ENCODE measurements at regions not wholly inside any gene's neighbourhood (a gene's known extent, or its start where the extent isn't known, plus 50 kb on each side); places are given as distances from the start of the nearest gene placed in this dataset.
"Not testable (repeated sequence)": the region's sequence is repeated elsewhere in the genome, so short reads cannot be mapped to it uniquely, and the experiment has no call there.

DNA sequence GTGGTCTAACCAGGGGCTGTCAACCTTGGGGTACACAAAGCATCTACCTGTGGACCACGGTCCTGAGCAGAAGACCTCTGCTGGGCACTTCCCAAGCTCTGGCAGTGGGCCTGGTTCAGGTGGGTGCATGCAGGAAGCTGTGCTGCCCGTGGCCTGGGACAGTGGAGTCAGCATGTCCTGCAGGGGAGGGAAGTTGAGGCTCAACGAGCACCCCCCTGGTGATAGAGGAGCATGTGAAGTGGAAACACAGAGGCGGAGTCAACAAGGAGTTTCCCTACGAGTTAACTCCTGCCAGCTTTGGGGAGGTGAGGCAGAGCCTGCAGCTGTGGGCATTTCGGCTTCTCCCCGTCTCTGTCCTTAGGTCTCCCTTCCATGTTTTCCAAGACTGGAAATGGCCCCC, 67.5 kb upstream of the IRX2 start:
- H3K27ac ChIP-seq (ENCODE audit: insufficient read depth in 1 of 2, low read depth in 1 of 2, low read length in 2 of 2, poor library complexity in 1 of 2, severe bottlenecking in 2 of 2) = no peak overlapping the region
- POLR2A ChIA-PET = no interaction called here
- H3K36me3 ChIP-seq (ENCODE audit: control insufficient read depth in 4 of 4, insufficient read depth in 4 of 4, low read length in 3 of 4) = no peaks in the 10 kb centered on the region
- no peaks in the 10 kb centered on the region for H3K9me3 ChIP-seq (ENCODE audit: control extremely low read depth in 1 of 5, control insufficient read depth in 4 of 5, insufficient read depth in 2 of 5, low read depth in 1 of 5, low read length in 4 of 5)
- no peak for DNase-seq
- no peaks in the 10 kb centered on the region for H3K4me1 ChIP-seq (ENCODE audit: control extremely low read depth in 1 of 4, control insufficient read depth in 4 of 4, insufficient read depth in 4 of 4, low read length in 3 of 4)
- 82% methylated on average over 6 of the region's 7 CpGs for WGBS (ENCODE audit: insufficient coverage)
- CTCF ChIA-PET = no interaction called here
- no peaks in the 10 kb centered on the region for H3K27me3 ChIP-seq (replicated peaks in 2 of 5; ENCODE audit: control insufficient read depth in 4 of 5, insufficient read depth in 5 of 5, low read length in 4 of 5)
- H3K4me3 ChIP-seq (ENCODE audit: control insufficient read depth in 1 of 7, extremely low read depth in 1 of 7, insufficient read depth in 4 of 7, low read depth in 2 of 7, low read length in 6 of 7) = no peak overlapping the region

DNA sequence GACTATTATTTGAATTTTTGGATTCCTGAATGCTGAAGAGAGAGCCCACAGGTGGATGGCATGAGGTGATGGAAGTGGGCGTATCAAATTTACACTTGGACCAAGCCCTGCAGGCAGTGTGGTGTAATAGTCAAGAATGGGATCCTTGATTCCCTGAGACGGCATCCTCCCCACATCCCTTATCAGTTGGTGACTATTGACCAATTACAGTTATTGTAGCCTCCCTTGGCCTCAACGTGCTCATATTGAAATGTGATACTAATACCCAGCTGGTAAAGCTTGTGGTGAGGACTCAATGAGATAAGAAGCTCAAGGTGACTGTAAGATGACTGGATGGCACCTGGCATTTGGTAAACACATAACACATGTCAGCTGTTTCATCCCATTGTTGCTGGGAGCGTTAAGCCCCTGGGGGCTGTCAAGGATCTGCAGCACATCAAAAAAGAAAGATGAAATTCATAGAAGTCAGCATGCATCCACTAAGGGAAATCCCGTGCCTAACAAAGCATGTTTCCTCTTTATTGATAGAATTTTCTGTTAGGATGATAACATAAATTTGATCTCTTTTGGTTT, 65.6 kb upstream of the IRX2 start:
- H3K4me3 ChIP-seq (ENCODE audit: control insufficient read depth in 1 of 7, extremely low read depth in 1 of 7, insufficient read depth in 4 of 7, low read depth in 2 of 7, low read length in 6 of 7) = no peak overlapping the region
- 77% methylated on average over 3 of the region's 5 CpGs for WGBS (ENCODE audit: insufficient coverage)
- no peaks in the 10 kb centered on the region for H3K9me3 ChIP-seq (ENCODE audit: control extremely low read depth in 1 of 5, control insufficient read depth in 4 of 5, insufficient read depth in 2 of 5, low read depth in 1 of 5, low read length in 4 of 5)
- no peak overlapping the region for H3K27ac ChIP-seq (ENCODE audit: insufficient read depth in 1 of 2, low read depth in 1 of 2, low read length in 2 of 2, poor library complexity in 1 of 2, severe bottlenecking in 2 of 2)
- H3K27me3 ChIP-seq (replicated peaks in 2 of 5; ENCODE audit: control insufficient read depth in 4 of 5, insufficient read depth in 5 of 5, low read length in 4 of 5) = no peaks in the 10 kb centered on the region
- H3K4me1 ChIP-seq (ENCODE audit: control extremely low read depth in 1 of 4, control insufficient read depth in 4 of 4, insufficient read depth in 4 of 4, low read length in 3 of 4) = no peaks in the 10 kb centered on the region
- ChIA-PET POLR2A (no interaction called here), CTCF (no interaction called here)
- DNase-seq = no peak
- no peaks in the 10 kb centered on the region for H3K36me3 ChIP-seq (ENCODE audit: control insufficient read depth in 4 of 4, insufficient read depth in 4 of 4, low read length in 3 of 4)

DNA sequence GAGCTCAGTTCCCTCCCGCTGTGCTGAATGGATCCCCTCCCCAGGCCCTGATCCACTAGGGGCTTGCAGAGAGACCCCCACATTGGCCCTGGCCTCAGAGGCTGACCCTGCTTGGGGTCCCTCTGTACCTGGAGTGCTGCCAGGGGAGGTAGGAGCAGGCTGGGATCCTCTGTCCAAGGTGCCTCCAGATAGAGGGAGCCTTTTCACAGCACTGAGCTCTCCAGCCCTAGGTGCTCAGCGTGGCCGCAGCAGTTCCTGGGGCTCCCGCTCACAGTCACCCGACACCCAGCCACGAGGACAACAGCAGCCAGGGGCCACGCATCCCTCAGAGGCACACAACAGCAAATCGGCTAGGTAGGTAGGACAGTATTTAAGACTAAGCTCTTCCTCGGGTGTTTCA, 62.2 kb upstream of the IRX2 start:
- ChIA-PET CTCF (no interaction called here), POLR2A (no interaction called here)
- Histone ChIP-seq H3K9me3 (ENCODE audit: control extremely low read depth in 1 of 5, control insufficient read depth in 4 of 5, insufficient read depth in 2 of 5, low read depth in 1 of 5, low read length in 4 of 5) (no peaks in the 10 kb centered on the region), H3K27me3 (replicated peaks in 2 of 5; ENCODE audit: control insufficient read depth in 4 of 5, insufficient read depth in 5 of 5, low read length in 4 of 5) (no peaks in the 10 kb centered on the region), H3K4me1 (ENCODE audit: control extremely low read depth in 1 of 4, control insufficient read depth in 4 of 4, insufficient read depth in 4 of 4, low read length in 3 of 4) (no peaks in the 10 kb centered on the region), H3K36me3 (ENCODE audit: control insufficient read depth in 4 of 4, insufficient read depth in 4 of 4, low read length in 3 of 4) (no peaks in the 10 kb centered on the region), H3K27ac (ENCODE audit: insufficient read depth in 1 of 2, low read depth in 1 of 2, low read length in 2 of 2, poor library complexity in 1 of 2, severe bottlenecking in 2 of 2) (no peak overlapping the region), H3K4me3 (ENCODE audit: control insufficient read depth in 1 of 7, extremely low read depth in 1 of 7, insufficient read depth in 4 of 7, low read depth in 2 of 7, low read length in 6 of 7) (no peak overlapping the region)
- WGBS (ENCODE audit: insufficient coverage) = 86% methylated on average over 8 of the region's 9 CpGs
- DNase-seq = no peak

DNA sequence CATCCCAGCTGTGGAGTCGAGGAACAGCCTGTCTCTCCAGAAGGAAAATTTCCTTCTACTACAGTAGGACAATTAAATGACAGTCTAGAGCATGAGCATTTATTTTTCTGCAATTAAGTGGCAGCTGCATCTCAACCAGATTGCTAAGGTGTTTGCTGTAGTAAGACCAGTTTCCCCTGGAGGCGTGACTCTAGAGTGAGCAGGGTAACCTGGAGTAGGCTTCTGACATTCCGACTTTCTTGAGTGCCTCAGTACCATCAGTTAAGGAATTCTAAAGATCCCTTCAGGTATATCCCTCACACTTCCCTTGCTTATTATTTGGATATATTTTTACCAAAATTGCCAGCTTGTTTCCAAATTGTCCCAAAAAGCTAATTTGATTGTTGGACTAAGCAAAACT, 59.2 kb upstream of the IRX2 start:
- CTCF ChIA-PET = no interaction called here
- H3K27ac ChIP-seq (ENCODE audit: insufficient read depth in 1 of 2, low read depth in 1 of 2, low read length in 2 of 2, poor library complexity in 1 of 2, severe bottlenecking in 2 of 2) = no peak overlapping the region
- H3K36me3 ChIP-seq (ENCODE audit: control insufficient read depth in 4 of 4, insufficient read depth in 4 of 4, low read length in 3 of 4) = no peaks in the 10 kb centered on the region
- H3K4me3 ChIP-seq (ENCODE audit: control insufficient read depth in 1 of 7, extremely low read depth in 1 of 7, insufficient read depth in 4 of 7, low read depth in 2 of 7, low read length in 6 of 7) = no peak overlapping the region
- no peaks in the 10 kb centered on the region for H3K4me1 ChIP-seq (ENCODE audit: control extremely low read depth in 1 of 4, control insufficient read depth in 4 of 4, insufficient read depth in 4 of 4, low read length in 3 of 4)
- DNase-seq = no peak
- H3K27me3 ChIP-seq (replicated peaks in 2 of 5; ENCODE audit: control insufficient read depth in 4 of 5, insufficient read depth in 5 of 5, low read length in 4 of 5) = no peaks in the 10 kb centered on the region
- POLR2A ChIA-PET = no interaction called here
- H3K9me3 ChIP-seq (ENCODE audit: control extremely low read depth in 1 of 5, control insufficient read depth in 4 of 5, insufficient read depth in 2 of 5, low read depth in 1 of 5, low read length in 4 of 5) = no peaks in the 10 kb centered on the region
- 92% methylated on average over 2 of the region's 3 CpGs for WGBS (ENCODE audit: insufficient coverage)

DNA sequence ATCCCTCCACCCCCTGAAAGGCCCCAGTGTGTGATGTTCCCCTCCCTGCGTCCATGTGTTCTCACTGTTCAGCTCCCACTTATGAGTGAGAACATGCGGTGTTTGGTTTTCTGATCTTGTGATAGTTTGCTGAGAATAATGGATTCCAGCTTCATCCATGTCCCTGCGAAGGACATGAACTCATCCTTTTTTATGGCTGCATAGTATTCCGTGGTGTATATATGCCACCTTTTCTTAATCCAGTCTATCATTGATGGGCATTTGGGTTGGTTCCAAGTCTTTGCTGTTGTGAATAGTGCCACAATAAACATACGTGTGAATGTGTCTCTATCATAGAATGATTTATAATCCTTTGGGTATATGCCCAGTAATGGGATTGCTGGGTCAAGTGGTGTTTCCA, 55.8 kb upstream of the IRX2 start:
- CTCF ChIA-PET; DNase-seq; H3K9me3 ChIP-seq (ENCODE audit: control extremely low read depth in 1 of 5, control insufficient read depth in 4 of 5, insufficient read depth in 2 of 5, low read depth in 1 of 5, low read length in 4 of 5); H3K36me3 ChIP-seq (ENCODE audit: control insufficient read depth in 4 of 4, insufficient read depth in 4 of 4, low read length in 3 of 4); H3K27me3 ChIP-seq (replicated peaks in 2 of 5; ENCODE audit: control insufficient read depth in 4 of 5, insufficient read depth in 5 of 5, low read length in 4 of 5); H3K27ac ChIP-seq (ENCODE audit: insufficient read depth in 1 of 2, low read depth in 1 of 2, low read length in 2 of 2, poor library complexity in 1 of 2, severe bottlenecking in 2 of 2); H3K4me1 ChIP-seq (ENCODE audit: control extremely low read depth in 1 of 4, control insufficient read depth in 4 of 4, insufficient read depth in 4 of 4, low read length in 3 of 4); H3K4me3 ChIP-seq (ENCODE audit: control insufficient read depth in 1 of 7, extremely low read depth in 1 of 7, insufficient read depth in 4 of 7, low read depth in 2 of 7, low read length in 6 of 7); POLR2A ChIA-PET: not testable (repeated sequence)
- WGBS (ENCODE audit: insufficient coverage) = 100% methylated on average over 1 of the region's 5 CpGs

DNA sequence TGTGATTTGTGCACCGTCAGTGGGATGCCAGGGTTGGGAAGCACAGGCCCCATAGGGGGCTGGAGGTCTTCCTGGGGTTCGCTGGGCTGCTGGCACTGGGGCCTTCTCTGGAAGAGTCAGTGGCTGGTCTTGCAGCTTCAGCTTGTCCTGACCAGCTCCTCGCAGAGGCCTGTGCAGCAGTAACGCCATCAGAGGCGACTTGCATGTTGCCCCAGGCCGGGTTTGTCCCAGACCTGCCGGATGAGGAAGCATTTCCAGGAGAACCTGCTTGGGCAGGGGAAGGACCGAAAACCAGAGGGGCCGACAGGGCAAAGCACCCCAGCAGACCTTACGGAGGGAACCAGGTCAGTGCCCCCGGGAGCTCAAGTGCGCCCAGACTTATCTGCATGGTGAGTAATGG, 54.7 kb upstream of the IRX2 start:
- H3K27me3 ChIP-seq (replicated peaks in 2 of 5; ENCODE audit: control insufficient read depth in 4 of 5, insufficient read depth in 5 of 5, low read length in 4 of 5) = no peaks in the 10 kb centered on the region
- CTCF ChIA-PET = interaction anchor here (0.6 kb wide), 1 partner anchor 1648 kb away, joined by 3 read pairs; no protein-coding TSS in a partner anchor
- no peak overlapping the region for H3K27ac ChIP-seq (ENCODE audit: insufficient read depth in 1 of 2, low read depth in 1 of 2, low read length in 2 of 2, poor library complexity in 1 of 2, severe bottlenecking in 2 of 2)
- POLR2A ChIA-PET = no interaction called here
- no peak overlapping the region for H3K4me3 ChIP-seq (ENCODE audit: control insufficient read depth in 1 of 7, extremely low read depth in 1 of 7, insufficient read depth in 4 of 7, low read depth in 2 of 7, low read length in 6 of 7)
- H3K4me1 ChIP-seq (ENCODE audit: control extremely low read depth in 1 of 4, control insufficient read depth in 4 of 4, insufficient read depth in 4 of 4, low read length in 3 of 4) = no peaks in the 10 kb centered on the region
- no peak for DNase-seq
- H3K9me3 ChIP-seq (ENCODE audit: control extremely low read depth in 1 of 5, control insufficient read depth in 4 of 5, insufficient read depth in 2 of 5, low read depth in 1 of 5, low read length in 4 of 5) = peaks cover 0 to 2% (median 0%) of the 10 kb centered on the region in 5 experiments
- H3K36me3 ChIP-seq (ENCODE audit: control insufficient read depth in 4 of 4, insufficient read depth in 4 of 4, low read length in 3 of 4) = no peaks in the 10 kb centered on the region
- WGBS (ENCODE audit: insufficient coverage) = 86% methylated on average over 8 of the region's 12 CpGs

DNA sequence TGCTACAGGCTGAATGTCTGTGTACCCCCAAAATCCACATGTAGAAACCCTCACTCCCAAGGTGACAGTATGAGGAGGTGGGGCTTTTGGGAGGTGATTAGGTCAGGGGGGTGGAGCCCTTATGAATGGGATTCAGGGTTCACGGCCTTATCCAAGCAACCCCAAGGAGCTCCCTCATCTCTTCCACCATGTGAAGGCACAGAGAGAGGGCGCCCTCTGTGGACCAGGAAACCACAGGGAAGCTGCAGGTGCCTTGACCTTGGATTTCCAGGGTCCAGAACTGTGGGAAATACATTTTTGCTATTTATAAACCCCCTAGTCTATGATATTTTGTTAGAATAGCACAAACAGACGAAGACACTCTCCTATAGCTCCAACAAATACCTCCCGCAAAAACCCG, 53.6 kb upstream of the IRX2 start:
- peaks cover 0 to 2% (median 0%) of the 10 kb centered on the region in 5 experiments for H3K9me3 ChIP-seq (ENCODE audit: control extremely low read depth in 1 of 5, control insufficient read depth in 4 of 5, insufficient read depth in 2 of 5, low read depth in 1 of 5, low read length in 4 of 5)
- H3K4me1 ChIP-seq (ENCODE audit: control extremely low read depth in 1 of 4, control insufficient read depth in 4 of 4, insufficient read depth in 4 of 4, low read length in 3 of 4) = no peaks in the 10 kb centered on the region
- no peaks in the 10 kb centered on the region for H3K27me3 ChIP-seq (replicated peaks in 2 of 5; ENCODE audit: control insufficient read depth in 4 of 5, insufficient read depth in 5 of 5, low read length in 4 of 5)
- no peak for DNase-seq
- no peak overlapping the region for H3K4me3 ChIP-seq (ENCODE audit: control insufficient read depth in 1 of 7, extremely low read depth in 1 of 7, insufficient read depth in 4 of 7, low read depth in 2 of 7, low read length in 6 of 7)
- 47% methylated on average over 3 of the region's 5 CpGs for WGBS (ENCODE audit: insufficient coverage)
- ChIA-PET POLR2A (no interaction called here), CTCF (no interaction called here)
- H3K36me3 ChIP-seq (ENCODE audit: control insufficient read depth in 4 of 4, insufficient read depth in 4 of 4, low read length in 3 of 4) = no peaks in the 10 kb centered on the region
- no peak overlapping the region for H3K27ac ChIP-seq (ENCODE audit: insufficient read depth in 1 of 2, low read depth in 1 of 2, low read length in 2 of 2, poor library complexity in 1 of 2, severe bottlenecking in 2 of 2)
